Neutrophil (primary cell): ENCODE measurements at regions not wholly inside any gene's neighbourhood (a gene's known extent, or its start where the extent isn't known, plus 50 kb on each side); places are given as distances from the start of the nearest gene placed in this dataset.

Source experiments
- H3K27ac ChIP-seq: fragments of 200-600 bp; sonication (generic); 2 replicates; pipeline ENCODE4 v1.5.1; 2016; ENCODE audit warnings: mild to moderate bottlenecking, moderate library complexity
- H3K27me3 ChIP-seq: fragments of 200-600 bp; sonication (generic); 2 replicates; pipeline ENCODE4 v1.6.0; 2016; ENCODE audit warnings: mild to moderate bottlenecking
- H3K36me3 ChIP-seq: fragments of 200-600 bp; sonication (generic); 2 replicates; pipeline ENCODE4 v1.5.1; 2017
- H3K4me1 ChIP-seq, 2 experiments: fragments of 200-600 bp in 1 of 2; sonication (generic) in 1 of 2; 1 replicate in 1 of 2; 2 replicates in 1 of 2; pipeline versions ENCODE4 v1.5.1 to v1.6.1; 2013 to 2016; ENCODE audit warnings: low read depth in 1 of 2, low read length in 1 of 2, mild to moderate bottlenecking in 1 of 2, moderate library complexity in 1 of 2; ENCODE audit not compliant: control insufficient read depth in 1 of 2, insufficient read depth in 1 of 2
- H3K4me3 ChIP-seq, 2 experiments: fragments of 200-600 bp in 1 of 2; sonication (generic) in 1 of 2; 1 replicate in 1 of 2; 2 replicates in 1 of 2; pipeline ENCODE4 v1.5.1; 2013 to 2016; ENCODE audit warnings: low read depth in 1 of 2, low read length in 1 of 2, mild to moderate bottlenecking in 1 of 2, moderate library complexity in 1 of 2
- H3K9me3 ChIP-seq: fragments of 200-600 bp; sonication (generic); 2 replicates; pipeline ENCODE4 v1.5.1; 2016
- CTCF ChIP-seq: fragments of 200-600 bp; sonication (generic); IDR thresholded peaks from 2 replicates; pipeline ENCODE4 v1.5.1; 2016; ENCODE audit warnings: antibody characterized with exemption

- Histone ChIP-seq H3K4me1 (no peaks in the 10 kb centered on the region), H3K4me3 (no peak overlapping the region), H3K36me3 (no peaks in the 10 kb centered on the region), H3K27me3 (no peaks in the 10 kb centered on the region), H3K9me3 (peaks cover 5% of the 10 kb centered on the region), H3K27ac (no peak overlapping the region)
- no peak for TF ChIP-seq CTCF
These were observed 305.7 kb upstream of the NRIP1 start for GRCh38 chr21:15370462-15370975.

GRCh38 chr21:15373941-15374340 is 309.1 kb upstream of the NRIP1 start:
- Histone ChIP-seq H3K27ac (no peak overlapping the region), H3K36me3 (no peaks in the 10 kb centered on the region), H3K4me3 (no peak overlapping the region), H3K4me1 (no peaks in the 10 kb centered on the region), H3K9me3 (no peaks in the 10 kb centered on the region), H3K27me3 (no peaks in the 10 kb centered on the region)
- TF ChIP-seq CTCF, result no peak

DNA sequence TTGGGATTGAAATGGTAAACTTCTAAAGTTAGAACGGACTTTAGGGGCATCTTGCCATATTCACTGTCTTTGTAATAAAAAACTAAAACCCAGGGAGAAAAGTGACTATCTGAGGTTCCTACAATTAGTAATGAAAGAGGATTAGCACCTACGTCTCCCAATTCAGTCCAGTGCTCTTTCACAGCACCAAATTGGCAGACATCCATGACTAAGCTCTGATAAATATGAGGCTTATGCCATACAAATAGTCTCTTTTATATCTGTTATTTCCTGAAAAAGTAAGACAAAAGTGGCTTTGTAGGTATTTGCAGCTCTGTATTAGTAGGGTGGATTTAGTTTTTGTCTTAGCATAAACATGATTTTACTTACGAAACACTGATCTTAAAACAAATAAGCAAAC is 315.0 kb upstream of the NRIP1 start:
- no peak for TF ChIP-seq CTCF

GRCh38 chr21:15383588-15383987 is 318.8 kb upstream of the NRIP1 start:
- H3K9me3 ChIP-seq, result no peaks in the 10 kb centered on the region
- H3K27me3 ChIP-seq, result no peaks in the 10 kb centered on the region
- no peak overlapping the region for H3K4me3 ChIP-seq
- no peak for TF ChIP-seq CTCF
- H3K36me3 ChIP-seq, result no peaks in the 10 kb centered on the region
- no peak overlapping the region for H3K27ac ChIP-seq
- H3K4me1 ChIP-seq, result no peaks in the 10 kb centered on the region

More for the DNA sequence above, 315.0 kb upstream of the NRIP1 start:
- Histone ChIP-seq H3K4me3 (no peak overlapping the region), H3K9me3 (no peaks in the 10 kb centered on the region), H3K36me3 (no peaks in the 10 kb centered on the region), H3K4me1 (no peaks in the 10 kb centered on the region), H3K27me3 (no peaks in the 10 kb centered on the region), H3K27ac (no peak overlapping the region)

DNA sequence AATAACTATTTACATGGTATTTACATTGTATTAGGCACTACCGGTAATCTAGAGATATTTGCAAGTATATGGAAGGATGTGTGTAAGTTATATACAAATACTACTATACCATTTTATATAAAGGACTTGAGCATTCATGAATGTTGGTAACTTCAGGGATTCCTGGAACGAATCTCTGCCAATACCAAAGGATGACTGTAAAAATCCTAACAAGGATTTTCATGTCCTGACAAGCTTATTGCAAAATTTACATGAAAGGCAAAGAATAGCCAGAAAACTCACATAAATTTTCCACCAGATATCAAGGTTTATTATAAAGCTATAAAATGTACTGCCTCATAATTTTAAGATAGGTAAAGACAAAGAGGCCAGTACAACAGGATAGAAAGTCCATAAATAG is 325.2 kb upstream of the NRIP1 start:
- Histone ChIP-seq H3K27me3 (no peaks in the 10 kb centered on the region), H3K4me1 (no peaks in the 10 kb centered on the region), H3K36me3 (no peaks in the 10 kb centered on the region), H3K27ac (no peak overlapping the region), H3K9me3 (no peaks in the 10 kb centered on the region), H3K4me3 (no peak overlapping the region)
- no peak for TF ChIP-seq CTCF

- Histone ChIP-seq H3K9me3 (no peaks in the 10 kb centered on the region), H3K4me1 (no peaks in the 10 kb centered on the region), H3K36me3 (no peaks in the 10 kb centered on the region), H3K27ac (no peak overlapping the region), H3K27me3 (no peaks in the 10 kb centered on the region), H3K4me3 (no peak overlapping the region)
- no peak for TF ChIP-seq CTCF
These were observed 332.5 kb upstream of the NRIP1 start for GRCh38 chr21:15397258-15397657.
